T-cell (primary cell): ENCODE measurements at regions not wholly inside any gene's neighbourhood (a gene's known extent, or its start where the extent isn't known, plus 50 kb on each side); places are given as distances from the start of the nearest gene placed in this dataset.

Source experiments
- ATAC-seq, 4 experiments: fragments of 200-7000 bp in 3 of 4; fragments of 150-1000 bp in 1 of 4; cut with Tn5 transposase; replicated peaks in 1 of 4; 1 replicate in 3 of 4; 2 replicates in 1 of 4; pipeline ENCODE4 v1.10.0; 2021; ENCODE audit warnings: moderate library complexity in 3 of 4, mild to moderate bottlenecking in 2 of 4, moderate number of reproducible peaks in 1 of 4
- CTCF ChIA-PET, 2 donors: fragments of 300-600 bp; sonication (Branson Sonifier 250); formaldehyde crosslinking; loops; one replicate each; lab custom pipeline; 2022; ENCODE audit warnings: antibody characterized with exemption in 2 of 2; lab: Charles Lee
- POLR2A ChIA-PET, 2 donors: fragments of 300-600 bp; sonication (Branson Sonifier 250); formaldehyde crosslinking; loops; one replicate each; lab custom pipeline; 2022; ENCODE audit warnings: antibody characterized with exemption in 2 of 2; lab: Charles Lee
- DNase-seq, 35 experiments: peaks; one replicate each; pipeline versions ENCODE4 v3.0.0 to v3.0.0-alpha.2; 2013 to 2023
- H3K27ac ChIP-seq: one replicate; pipeline ENCODE4 v1.5.1; 2013; ENCODE audit warnings: low read length
- H3K27me3 ChIP-seq, 2 experiments: replicated peaks in 1 of 2; 1 replicate in 1 of 2; 2 replicates in 1 of 2; pipeline versions ENCODE4 v1.6.1 to v1.7.0; 2013; ENCODE audit warnings: low read length in 1 of 2, mixed read lengths in 1 of 2; ENCODE audit not compliant: control insufficient read depth in 2 of 2, insufficient read depth in 2 of 2; ENCODE audit errors: extremely low read depth in 1 of 2
- H3K36me3 ChIP-seq, 2 donors: 1 replicate in 1 of 2; 2 replicates in 1 of 2; pipeline versions ENCODE4 v1.6.1 to v1.7.0; 2013; ENCODE audit warnings: low read length in 1 of 2; ENCODE audit not compliant: control insufficient read depth in 2 of 2, insufficient read depth in 1 of 2; ENCODE audit errors: extremely low read depth in 1 of 2
- H3K4me1 ChIP-seq, 2 experiments: 1 replicate in 1 of 2; 2 replicates in 1 of 2; pipeline versions ENCODE4 v1.6.1 to v1.7.0; 2013; ENCODE audit warnings: low read length in 2 of 2, mixed read lengths in 1 of 2; ENCODE audit not compliant: insufficient read depth in 2 of 2, control insufficient read depth in 1 of 2; ENCODE audit errors: extremely low read depth in 1 of 2
- H3K4me3 ChIP-seq, 2 donors: 1 replicate in 1 of 2; 2 replicates in 1 of 2; pipeline versions ENCODE4 v1.5.1 to v1.7.0; 2013; ENCODE audit warnings: mild to moderate bottlenecking in 2 of 2, low read length in 1 of 2, moderate library complexity in 1 of 2; ENCODE audit not compliant: control insufficient read depth in 1 of 2; ENCODE audit errors: extremely low read depth in 1 of 2
- H3K9me3 ChIP-seq: 2 replicates; pipeline ENCODE4 v1.7.0; 2013
- H3K27ac Mint-ChIP-seq, 2 donors: one replicate each; pipeline ENCODE4 v1.8.0; 2020 to 2021; ENCODE audit warnings: mild to moderate bottlenecking in 2 of 2, mixed read lengths in 2 of 2
- H3K27me3 Mint-ChIP-seq, 2 donors: one replicate each; pipeline ENCODE4 v1.8.0; 2021 to 2022; ENCODE audit warnings: mixed read lengths in 2 of 2
- H3K36me3 Mint-ChIP-seq: one replicate; pipeline ENCODE4 v1.8.0; 2021; ENCODE audit warnings: mixed read lengths
- H3K4me1 Mint-ChIP-seq, 3 donors: one replicate each; pipeline ENCODE4 v1.8.0; 2020 to 2022; ENCODE audit warnings: mixed read lengths in 3 of 3, mild to moderate bottlenecking in 1 of 3
- H3K4me3 Mint-ChIP-seq, 3 donors: one replicate each; pipeline ENCODE4 v1.8.0; 2020 to 2022; ENCODE audit warnings: mild to moderate bottlenecking in 3 of 3, mixed read lengths in 3 of 3, moderate library complexity in 3 of 3
- H3K9me3 Mint-ChIP-seq, 3 donors: one replicate each; pipeline ENCODE4 v1.8.0; 2020 to 2022; ENCODE audit warnings: mixed read lengths in 3 of 3
- WGBS: methylation state at CpG from one replicate; pipeline ENCODE4 v1.1.5; 2013; ENCODE audit warnings: missing lambda C conversion rate; ENCODE audit not compliant: insufficient coverage; 5-methylcytosine and 5-hydroxymethylcytosine counted together

DNA sequence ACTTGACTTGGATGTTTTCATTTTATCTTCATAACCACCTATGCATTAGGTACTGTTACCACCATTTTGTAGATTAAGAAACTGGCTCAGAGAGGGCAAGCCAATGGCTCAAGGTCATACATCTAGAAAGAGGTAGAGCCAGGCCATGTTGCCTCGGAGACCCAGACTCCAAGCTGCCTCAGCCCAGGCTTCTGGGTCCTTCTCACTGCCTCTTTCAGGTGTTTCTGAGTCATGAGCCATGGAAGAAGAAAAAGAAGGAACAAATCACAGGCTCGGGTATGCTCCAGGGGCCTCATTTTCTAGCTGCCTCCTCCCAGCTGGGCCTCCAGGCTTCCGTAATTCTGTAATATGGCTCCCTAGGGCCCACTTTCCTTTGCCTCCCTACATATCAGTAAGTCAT lies 226.5 kb upstream of the TOPAZ1 start:
- Histone ChIP-seq H3K27me3 (peaks cover 2 to 45% of the 10 kb centered on the region in 2 experiments), H3K4me1 (peaks cover 0 to 2% of the 10 kb centered on the region in 2 experiments), H3K9me3 (no peaks in the 10 kb centered on the region), H3K4me3 (no peak overlapping the region), H3K36me3 (no peaks in the 10 kb centered on the region), H3K27ac (no peak overlapping the region)
- ChIA-PET POLR2A (no interaction called here), CTCF (no interaction called here)
- Mint-ChIP-seq H3K36me3 (no peaks in the 10 kb centered on the region), H3K9me3 (no peaks in the 10 kb centered on the region), H3K27me3 (peaks cover 37 to 40% of the 10 kb centered on the region in 2 donors), H3K4me3 (no peak overlapping the region), H3K4me1 (no peaks in the 10 kb centered on the region), H3K27ac (no peak overlapping the region)
- ATAC-seq (no peak), DNase-seq (no peak)
- 83% methylated on average over 1 of the region's 3 CpGs for WGBS

DNA sequence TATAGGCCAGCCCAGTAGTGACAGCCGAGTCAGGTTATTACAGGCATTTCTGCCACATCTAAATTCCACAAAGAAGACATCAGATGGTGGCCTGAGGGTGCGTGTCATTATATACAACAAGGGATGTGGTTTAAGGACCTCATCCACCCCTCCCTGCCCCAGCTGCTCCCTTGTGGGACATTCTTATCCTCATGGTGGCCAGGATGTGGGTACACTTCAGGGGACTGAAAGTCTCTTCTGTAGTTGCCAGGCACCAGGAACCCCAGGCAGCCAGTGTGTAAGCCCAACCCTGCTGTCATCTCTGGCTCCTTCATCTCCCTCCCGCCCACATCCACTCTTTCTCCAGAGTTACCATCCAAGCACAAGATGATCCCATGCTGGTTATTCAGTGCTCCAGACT lies 224.9 kb upstream of the TOPAZ1 start:
- H3K4me3 Mint-ChIP-seq: no peak overlapping the region
- ATAC-seq (no peak), DNase-seq (no peak)
- no peaks in the 10 kb centered on the region for H3K36me3 Mint-ChIP-seq
- WGBS: no CpG with 5 or more reads among the region's 3 CpGs
- POLR2A ChIA-PET: no interaction called here
- peaks cover 40 to 45% of the 10 kb centered on the region in 2 donors for H3K27me3 Mint-ChIP-seq
- CTCF ChIA-PET: no interaction called here
- peaks cover 0 to 5% (median 2%) of the 10 kb centered on the region in 3 donors for H3K4me1 Mint-ChIP-seq
- Histone ChIP-seq H3K27me3 (peaks cover 7 to 39% of the 10 kb centered on the region in 2 experiments), H3K27ac (no peak overlapping the region), H3K9me3 (no peaks in the 10 kb centered on the region), H3K4me3 (no peak overlapping the region), H3K4me1 (peaks cover 2 to 3% of the 10 kb centered on the region in 2 experiments), H3K36me3 (no peaks in the 10 kb centered on the region)
- no peak overlapping the region for H3K27ac Mint-ChIP-seq
- no peaks in the 10 kb centered on the region for H3K9me3 Mint-ChIP-seq

DNA sequence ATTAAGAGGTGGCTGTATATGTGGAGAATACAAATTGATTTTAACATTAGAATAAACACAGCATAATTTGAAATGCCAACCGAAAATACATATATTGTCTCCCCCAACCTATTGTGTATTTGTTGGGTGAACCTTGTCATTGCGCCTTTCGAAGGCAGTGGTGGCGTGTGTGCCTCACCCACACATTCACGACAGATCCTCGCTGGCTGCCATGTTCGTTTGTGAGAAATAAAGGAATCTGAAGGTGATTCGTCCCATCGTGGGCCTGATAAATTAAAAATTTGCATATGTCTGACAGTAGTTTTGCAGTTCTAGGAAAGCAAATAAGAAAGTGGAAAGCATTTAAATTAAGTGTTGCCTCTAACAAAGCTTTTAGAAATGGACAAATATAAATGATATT lies 222.8 kb upstream of the TOPAZ1 start:
- H3K27ac ChIP-seq: no peak overlapping the region
- no peaks in the 10 kb centered on the region for H3K36me3 ChIP-seq
- H3K4me3 Mint-ChIP-seq: no peak overlapping the region
- H3K27me3 ChIP-seq: peaks cover 11 to 26% of the 10 kb centered on the region in 2 experiments
- no peaks in the 10 kb centered on the region for H3K9me3 Mint-ChIP-seq
- H3K4me1 Mint-ChIP-seq: peaks cover 4 to 11% (median 10%) of the 10 kb centered on the region in 3 donors
- H3K27ac Mint-ChIP-seq: no peak overlapping the region
- 92% methylated on average over 4 of the region's 9 CpGs for WGBS
- H3K4me1 ChIP-seq: peaks cover 2 to 8% of the 10 kb centered on the region in 2 experiments
- ATAC-seq (no peak), DNase-seq (no peak)
- no peak overlapping the region for H3K4me3 ChIP-seq
- CTCF ChIA-PET: no interaction called here
- no peaks in the 10 kb centered on the region for H3K36me3 Mint-ChIP-seq
- peaks cover 36 to 53% of the 10 kb centered on the region in 2 donors for H3K27me3 Mint-ChIP-seq
- POLR2A ChIA-PET: no interaction called here
- no peaks in the 10 kb centered on the region for H3K9me3 ChIP-seq

DNA sequence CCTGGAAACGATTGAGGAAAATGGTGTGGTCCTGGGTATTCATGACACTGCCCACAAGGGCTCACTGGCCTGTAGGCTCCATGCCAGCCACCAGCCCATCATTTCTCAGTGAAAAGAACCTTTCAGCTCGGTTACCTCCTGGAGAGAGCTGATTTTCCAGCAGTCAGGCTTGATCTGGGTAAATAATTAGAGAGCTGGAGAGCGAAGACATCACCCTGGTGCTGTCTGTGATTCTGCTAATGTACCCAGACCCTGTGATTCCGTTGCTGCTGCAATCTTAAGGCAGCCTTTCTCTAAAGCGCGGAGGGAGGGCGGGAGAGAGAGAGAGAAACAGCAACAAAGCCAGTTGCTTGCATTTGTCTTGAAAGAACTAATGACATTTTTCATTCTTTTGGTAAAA lies 221.9 kb upstream of the TOPAZ1 start:
- H3K36me3 ChIP-seq: no peaks in the 10 kb centered on the region
- no peaks in the 10 kb centered on the region for H3K36me3 Mint-ChIP-seq
- H3K27ac Mint-ChIP-seq: no peak overlapping the region
- no peak overlapping the region for H3K4me3 Mint-ChIP-seq
- H3K9me3 Mint-ChIP-seq: no peaks in the 10 kb centered on the region
- ATAC-seq (no peak), DNase-seq (no peak)
- ChIA-PET CTCF (no interaction called here), POLR2A (no interaction called here)
- peaks cover 42 to 58% of the 10 kb centered on the region in 2 donors for H3K27me3 Mint-ChIP-seq
- no peak overlapping the region for H3K4me3 ChIP-seq
- H3K4me1 ChIP-seq: peaks cover 2 to 8% of the 10 kb centered on the region in 2 experiments
- peaks cover 15 to 26% of the 10 kb centered on the region in 2 experiments for H3K27me3 ChIP-seq
- H3K9me3 ChIP-seq: no peaks in the 10 kb centered on the region
- 74% methylated on average over 6 of the region's 7 CpGs for WGBS
- H3K4me1 Mint-ChIP-seq: peaks cover 4 to 11% (median 10%) of the 10 kb centered on the region in 3 donors
- no peak overlapping the region for H3K27ac ChIP-seq

DNA sequence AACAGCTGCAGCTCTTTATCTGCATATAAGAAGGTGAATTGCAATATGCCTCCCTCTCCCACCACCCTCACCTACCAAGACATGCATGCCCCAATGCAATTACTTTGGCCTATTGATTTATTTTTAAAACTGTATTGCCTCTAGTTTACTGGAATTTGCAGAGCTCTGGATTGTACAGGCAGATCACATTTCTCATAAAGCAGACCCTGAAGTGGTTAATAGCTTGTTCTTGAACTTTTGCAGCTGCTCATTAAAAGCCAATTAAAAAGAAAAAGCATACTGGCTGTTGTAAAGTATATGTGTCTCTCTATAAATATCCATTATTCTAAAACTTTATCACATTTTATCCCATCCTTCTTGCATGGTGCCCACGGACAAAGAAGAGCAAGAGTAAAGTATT lies 221.5 kb upstream of the TOPAZ1 start:
- no peaks in the 10 kb centered on the region for H3K36me3 Mint-ChIP-seq
- CTCF ChIA-PET: no interaction called here
- DNase-seq (no peak), ATAC-seq (no peak)
- POLR2A ChIA-PET: no interaction called here
- Histone ChIP-seq H3K27ac (no peak overlapping the region), H3K36me3 (no peaks in the 10 kb centered on the region), H3K27me3 (peaks cover 15 to 26% of the 10 kb centered on the region in 2 experiments), H3K4me3 (no peak overlapping the region), H3K9me3 (no peaks in the 10 kb centered on the region), H3K4me1 (peaks cover 2 to 8% of the 10 kb centered on the region in 2 experiments)
- no peaks in the 10 kb centered on the region for H3K9me3 Mint-ChIP-seq
- no CpG with 5 or more reads among the region's 1 CpG for WGBS
- no peak overlapping the region for H3K27ac Mint-ChIP-seq
- no peak overlapping the region for H3K4me3 Mint-ChIP-seq
- peaks cover 4 to 11% (median 10%) of the 10 kb centered on the region in 3 donors for H3K4me1 Mint-ChIP-seq
- H3K27me3 Mint-ChIP-seq: peaks cover 46 to 62% of the 10 kb centered on the region in 2 donors

DNA sequence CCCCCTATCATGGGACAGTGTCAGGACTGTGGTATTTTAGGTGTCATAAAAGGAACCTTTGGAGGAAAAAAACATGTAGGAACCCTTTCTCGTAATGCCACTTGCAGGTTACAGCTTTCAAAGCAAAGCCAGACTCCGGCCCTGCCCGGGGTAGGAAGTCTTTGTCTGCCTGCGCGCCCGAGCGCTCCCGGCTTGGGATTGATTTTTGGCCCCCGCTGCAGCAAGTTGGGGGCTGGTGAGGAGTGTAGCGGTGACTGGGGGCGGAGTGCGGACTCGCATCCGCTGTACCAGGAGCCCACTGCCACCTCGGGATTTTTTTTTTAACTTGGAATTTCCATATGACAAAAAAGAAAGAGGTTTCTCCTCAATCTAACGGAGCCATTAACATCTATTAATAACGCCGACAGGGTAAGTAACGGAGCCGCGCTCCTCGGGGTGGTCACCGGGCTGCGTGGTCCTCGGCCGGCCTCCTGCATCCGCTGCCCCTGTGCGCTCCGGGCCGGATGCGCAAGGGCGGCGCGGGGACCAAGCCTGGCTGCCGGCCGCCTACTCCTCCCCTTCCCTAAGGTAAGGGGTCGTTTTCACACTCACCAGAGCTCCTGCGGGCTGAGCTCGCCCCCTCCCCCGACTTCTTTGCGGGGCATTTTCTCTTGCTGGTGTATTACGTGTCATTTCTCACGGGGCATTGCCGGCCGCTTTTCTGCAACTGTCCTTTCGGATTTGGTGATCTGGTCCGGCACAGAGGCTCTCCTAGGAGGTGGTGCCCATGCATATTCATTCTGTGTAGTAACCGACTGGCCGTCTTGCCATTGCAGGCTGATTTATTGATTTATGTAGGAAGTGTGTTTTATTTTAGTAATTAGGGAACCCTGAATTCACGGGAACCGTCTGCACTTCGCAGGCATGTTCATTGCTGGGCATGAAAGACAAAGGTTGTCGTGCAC lies 219.8 kb upstream of the TOPAZ1 start:
- no peak for ATAC-seq
- ChIA-PET CTCF (interaction anchor here in 1 of 2 donors (0.7 kb wide), 1 partner anchor 31 kb away, joined by 3 read pairs; no protein-coding TSS in a partner anchor), POLR2A (no interaction called here)
- H3K27me3 ChIP-seq: peaks cover 15 to 24% of the 10 kb centered on the region in 2 experiments
- no peak for DNase-seq
- Mint-ChIP-seq H3K9me3 (no peaks in the 10 kb centered on the region), H3K4me3 (peak overlapping the region; percentile 13 to 45 (median 26)), H3K4me1 (peaks cover 4 to 11% (median 10%) of the 10 kb centered on the region in 3 donors), H3K36me3 (no peaks in the 10 kb centered on the region), H3K27ac (no peak overlapping the region), H3K27me3 (peaks cover 59 to 73% of the 10 kb centered on the region in 2 donors)
- no peaks in the 10 kb centered on the region for H3K36me3 ChIP-seq
- no peaks in the 10 kb centered on the region for H3K9me3 ChIP-seq
- peaks cover under 1 to 8% of the 10 kb centered on the region in 2 experiments for H3K4me1 ChIP-seq
- H3K4me3 ChIP-seq: peak overlapping the region in 1 of 2 donors; percentile 25
- H3K27ac ChIP-seq: no peak overlapping the region
- WGBS: 9% methylated on average over 36 of the region's 53 CpGs
